H1 (cell line): ENCODE measurements at regions not wholly inside any gene's neighbourhood (a gene's known extent, or its start where the extent isn't known, plus 50 kb on each side); places are given as distances from the start of the nearest gene placed in this dataset.

ENCODE experiments used
- CTCF ChIA-PET: fragments of 300-600 bp; sonication (Branson Sonifier 250); formaldehyde crosslinking; loops from one replicate; lab custom pipeline; 2021; ENCODE audit not compliant: partially characterized antibody; lab: Charles Lee
- POLR2A ChIA-PET: fragments of 300-600 bp; sonication (Branson Sonifier 250); formaldehyde crosslinking; loops from one replicate; lab custom pipeline; 2021; ENCODE audit warnings: inconsistent platforms; ENCODE audit not compliant: partially characterized antibody; lab: Charles Lee
- DNase-seq, 2 experiments: peaks; one replicate each; pipeline versions ENCODE4 v3.0.0 to v3.0.0-alpha.2; 2010 to 2022; ENCODE audit warnings: low spot score in 2 of 2, low read depth in 1 of 2, mixed read lengths in 1 of 2
- FAIRE-seq: peaks from 2 replicates; lab custom pipeline; 2011; peaks lifted over from hg19 to GRCh38; lab: Jason Lieb, UNC
- H2AFZ ChIP-seq: 2 replicates; pipeline ENCODE4 v1.8.1; 2012; ENCODE audit warnings: low read length, inconsistent platforms
- H2AK5ac ChIP-seq: 2 replicates; pipeline ENCODE4 v1.6.1; 2013; ENCODE audit warnings: low read depth, low read length
- H2BK120ac ChIP-seq: replicated peaks from 2 replicates; pipeline ENCODE3; 2013; ENCODE audit warnings: low read depth, low read length, inconsistent platforms
- H2BK12ac ChIP-seq: 2 replicates; pipeline ENCODE4 v1.6.1; 2013; ENCODE audit warnings: low read depth, low read length
- H2BK15ac ChIP-seq: 2 replicates; pipeline ENCODE4 v1.6.1; 2013; ENCODE audit warnings: low read length
- H2BK20ac ChIP-seq: 2 replicates; pipeline ENCODE4 v1.6.1; 2013; ENCODE audit warnings: low read length
- H2BK5ac ChIP-seq: 2 replicates; pipeline ENCODE4 v1.6.1; 2013; ENCODE audit warnings: low read depth, low read length
- H3K14ac ChIP-seq: 2 replicates; pipeline ENCODE4 v1.6.1; 2013; ENCODE audit warnings: inconsistent platforms; ENCODE audit not compliant: insufficient read length
- H3K18ac ChIP-seq: 2 replicates; pipeline ENCODE4 v1.6.1; 2013; ENCODE audit warnings: low read length; ENCODE audit errors: extremely low read depth
- H3K23ac ChIP-seq: 2 replicates; pipeline ENCODE4 v1.6.1; 2013; ENCODE audit warnings: inconsistent platforms; ENCODE audit not compliant: insufficient read length
- H3K23me2 ChIP-seq: 2 replicates; pipeline ENCODE4 v1.6.1; 2013; ENCODE audit warnings: low read depth, low read length
- H3K27ac ChIP-seq: 2 replicates; pipeline ENCODE4 v1.6.1; 2011; ENCODE audit warnings: low read depth, low read length, inconsistent platforms
- H3K27me3 ChIP-seq, 4 experiments: replicated peaks in 1 of 4; 1 replicate in 1 of 4; 2 replicates in 3 of 4; pipeline versions ENCODE4 v1.6.1 to v1.8.1; 2011 to 2013; ENCODE audit warnings: low read length in 3 of 4, mild to moderate bottlenecking in 3 of 4, inconsistent platforms in 2 of 4, mixed read lengths in 2 of 4, moderate library complexity in 1 of 4; ENCODE audit not compliant: control insufficient read depth in 3 of 4, insufficient read depth in 3 of 4; ENCODE audit errors: extremely low read depth in 1 of 4
- H3K36me3 ChIP-seq, 4 experiments: 2 replicates each; pipeline versions ENCODE4 v1.6.1 to v1.8.1; 2011 to 2013; ENCODE audit warnings: mild to moderate bottlenecking in 4 of 4, low read length in 3 of 4, moderate library complexity in 2 of 4, control low read depth in 1 of 4, inconsistent platforms in 1 of 4; ENCODE audit not compliant: insufficient read depth in 4 of 4, control insufficient read depth in 2 of 4
- H3K4ac ChIP-seq: replicated peaks from 2 replicates; pipeline ENCODE3; 2013; ENCODE audit warnings: low read length, low read depth, mixed read lengths, inconsistent platforms; ENCODE audit not compliant: insufficient read length
- H3K4me1 ChIP-seq, 4 experiments: replicated peaks in 1 of 4; 1 replicate in 1 of 4; 2 replicates in 3 of 4; pipeline versions ENCODE4 v1.6.1 to v1.8.1; 2011 to 2013; ENCODE audit warnings: low read length in 3 of 4, inconsistent platforms in 2 of 4, mixed read lengths in 1 of 4; ENCODE audit not compliant: insufficient read depth in 4 of 4, control insufficient read depth in 3 of 4
- H3K4me2 ChIP-seq, 2 experiments: 2 replicates each; pipeline versions ENCODE4 v1.6.1 to v1.8.1; 2011 to 2013; ENCODE audit warnings: low read depth in 2 of 2, low read length in 2 of 2, control low read depth in 1 of 2, inconsistent platforms in 1 of 2, mild to moderate bottlenecking in 1 of 2; ENCODE audit not compliant: insufficient read depth in 1 of 2
- H3K4me3 ChIP-seq, 4 experiments: fragments of 200-600, 300-600 bp in 1 of 4; sonication (generic), shearing (Covaris generic), sonication (Bioruptor Twin) in 1 of 4; 2 replicates each; pipeline versions ENCODE4 v1.5.1 to v1.8.1; 2011 to 2016; ENCODE audit warnings: low read length in 4 of 4, low read depth in 3 of 4, control low read depth in 2 of 4, inconsistent platforms in 2 of 4, mild to moderate bottlenecking in 2 of 4, mixed read lengths in 1 of 4, moderate library complexity in 1 of 4; ENCODE audit not compliant: insufficient read depth in 2 of 4; ENCODE audit errors: extremely low read depth in 1 of 4
- H3K56ac ChIP-seq: replicated peaks from 2 replicates; pipeline ENCODE3; 2013; ENCODE audit warnings: low read depth, mild to moderate bottlenecking, mixed read lengths, low read length, inconsistent platforms; ENCODE audit not compliant: insufficient read length
- H3K79me1 ChIP-seq: 2 replicates; pipeline ENCODE4 v1.6.1; 2013; ENCODE audit warnings: low read depth, low read length, control low read depth
- H3K79me2 ChIP-seq, 2 experiments: 2 replicates each; pipeline versions ENCODE4 v1.6.1 to v1.8.1; 2012 to 2013; ENCODE audit warnings: low read length in 2 of 2, mild to moderate bottlenecking in 2 of 2, inconsistent platforms in 1 of 2; ENCODE audit not compliant: insufficient read depth in 2 of 2, control insufficient read depth in 1 of 2
- H3K9ac ChIP-seq, 4 experiments: replicated peaks in 1 of 4; 1 replicate in 1 of 4; 2 replicates in 3 of 4; pipeline versions ENCODE4 v1.6.1 to v1.8.1; 2011 to 2013; ENCODE audit warnings: low read depth in 3 of 4, low read length in 3 of 4, control low read depth in 2 of 4, mild to moderate bottlenecking in 2 of 4, moderate library complexity in 2 of 4, inconsistent platforms in 1 of 4; ENCODE audit errors: extremely low read depth in 1 of 4
- H3K9me3 ChIP-seq, 2 experiments: 2 replicates each; pipeline versions ENCODE4 v1.6.1 to v1.8.1; 2012 to 2013; ENCODE audit warnings: mild to moderate bottlenecking in 2 of 2, moderate library complexity in 2 of 2, control low read depth in 1 of 2, inconsistent platforms in 1 of 2, low read depth in 1 of 2, low read length in 1 of 2, mixed read lengths in 1 of 2; ENCODE audit not compliant: insufficient read depth in 2 of 2
- H4K20me1 ChIP-seq, 2 experiments: replicated peaks in 1 of 2; 2 replicates each; pipeline versions ENCODE3 to v1.8.1; 2011 to 2013; ENCODE audit warnings: inconsistent platforms in 2 of 2, low read length in 2 of 2, mild to moderate bottlenecking in 1 of 2; ENCODE audit not compliant: insufficient read depth in 2 of 2, control insufficient read depth in 1 of 2
- H4K5ac ChIP-seq: 2 replicates; pipeline ENCODE4 v1.6.1; 2013; ENCODE audit warnings: low read length, low read depth, mixed read lengths, inconsistent platforms; ENCODE audit not compliant: insufficient read length
- H4K8ac ChIP-seq: 2 replicates; pipeline ENCODE4 v1.8.0; 2013; ENCODE audit warnings: mild to moderate bottlenecking, moderate library complexity, low read length, inconsistent platforms; ENCODE audit not compliant: insufficient read depth; ENCODE audit errors: extremely low read depth
- H4K91ac ChIP-seq: replicated peaks from 2 replicates; pipeline ENCODE3; 2013; ENCODE audit warnings: low read length, mixed read lengths, inconsistent platforms; ENCODE audit not compliant: insufficient read length
- ATF2 ChIP-seq: IDR thresholded peaks from 2 replicates; pipeline ENCODE4 v1.6.1; 2012; ENCODE audit warnings: low read length, inconsistent platforms
- BACH1 ChIP-seq: IDR thresholded peaks from 2 replicates; pipeline ENCODE4 v1.6.1; 2012; ENCODE audit warnings: low read length, improper control_type of control experiment
- CEBPB ChIP-seq: IDR thresholded peaks from 2 replicates; pipeline ENCODE4 v1.6.1; 2012; ENCODE audit warnings: low read depth, low read length
- HDAC2 ChIP-seq, 2 experiments: fragments of 300-600 bp in 1 of 2; sonication (generic) in 1 of 2; IDR thresholded peaks; 2 replicates each; pipeline ENCODE4 v1.6.1; 2011 to 2012; ENCODE audit warnings: low read depth in 2 of 2, low read length in 2 of 2, mild to moderate bottlenecking in 2 of 2, moderate library complexity in 2 of 2, borderline replicate concordance in 1 of 2, inconsistent platforms in 1 of 2
- HDAC6 ChIP-seq: IDR thresholded peaks from one replicate; pipeline ENCODE4 v1.7.1; 2012; ENCODE audit warnings: low read depth, mild to moderate bottlenecking, inconsistent platforms, low read length, moderate library complexity
- JUND ChIP-seq: IDR thresholded peaks from 2 replicates; pipeline ENCODE4 v1.6.1; 2011; ENCODE audit warnings: mild to moderate bottlenecking, improper control_type of control experiment, low read length
- KDM4A ChIP-seq: IDR thresholded peaks from one replicate; pipeline ENCODE4 v1.7.1; 2012; ENCODE audit warnings: low read depth, mild to moderate bottlenecking, moderate library complexity, low read length, inconsistent platforms; ENCODE audit not compliant: severe bottlenecking
- PHF8 ChIP-seq: fragments of 200-600 bp; sonication (generic); conservative IDR thresholded peaks from 2 replicates; pipeline ENCODE4 v1.7.1; 2012; ENCODE audit warnings: low read depth, mild to moderate bottlenecking, inconsistent platforms, low read length, moderate library complexity
- POU5F1 ChIP-seq: IDR thresholded peaks from 2 replicates; pipeline ENCODE4 v1.6.1; 2011; ENCODE audit warnings: low read depth, mild to moderate bottlenecking, low read length, moderate library complexity
- RAD21 ChIP-seq, 2 experiments: IDR thresholded peaks in 1 of 2; conservative IDR thresholded peaks in 1 of 2; 2 replicates each; pipeline ENCODE4 v1.6.1; 2011; ENCODE audit warnings: low read depth in 2 of 2, low read length in 2 of 2, improper control_type of control experiment in 1 of 2, inconsistent platforms in 1 of 2, mild to moderate bottlenecking in 1 of 2, moderate library complexity in 1 of 2
- TEAD4 ChIP-seq: IDR thresholded peaks from 2 replicates; pipeline ENCODE4 v1.6.1; 2012; ENCODE audit warnings: low read depth, low read length, inconsistent platforms, mixed read lengths
- WGBS, 2 experiments: shearing (Covaris generic) in 1 of 2; methylation state at CpG; one replicate each; pipeline versions ENCODE4 v1.1.6 to v1.1.7; 2013 to 2015; ENCODE audit warnings: low lambda C conversion rate in 2 of 2, mixed read lengths in 2 of 2, inconsistent platforms in 1 of 2, low coverage in 1 of 2, missing lambda C conversion rate in 1 of 2; ENCODE audit not compliant: insufficient replicate concordance in 2 of 2, insufficient coverage in 1 of 2, insufficient read length in 1 of 2; ENCODE audit errors: extremely low coverage in 1 of 2, missing lambda C conversion rate in 1 of 2; 5-methylcytosine and 5-hydroxymethylcytosine counted together
- TF ChIP-seq, protein P1 (sequence below): IDR thresholded peaks from 2 replicates; pipeline ENCODE4 v1.6.1; 2012; ENCODE audit warnings: inconsistent platforms

- Histone ChIP-seq H2AK5ac (no peak overlapping the region), H3K56ac (no peak overlapping the region), H3K18ac (no peak overlapping the region), H4K20me1 (no peaks in the 10 kb centered on the region), H3K4ac (no peak overlapping the region), H3K79me1 (no peaks in the 10 kb centered on the region), H2BK20ac (no peak overlapping the region), H3K79me2 (no peaks in the 10 kb centered on the region), H2BK12ac (no peak overlapping the region), H3K4me1 (no peaks in the 10 kb centered on the region), H2BK5ac (no peak overlapping the region), H3K4me2 (no peak overlapping the region), H3K36me3 (no peaks in the 10 kb centered on the region), H3K27me3 (no peaks in the 10 kb centered on the region; a peak in 1 of 7 replicates), H3K9ac (no peak overlapping the region), H4K8ac (no peak overlapping the region), H3K23me2 (no peaks in the 10 kb centered on the region), H3K23ac (no peak overlapping the region), H2BK120ac (no peak overlapping the region), H3K4me3 (no peak overlapping the region), H3K14ac (no peak overlapping the region), H3K27ac (no peak overlapping the region), H4K91ac (no peak overlapping the region), H2AFZ (no peak overlapping the region), H3K9me3 (peaks cover 29 to 42% of the 10 kb centered on the region in 2 experiments), H2BK15ac (no peak overlapping the region), H4K5ac (no peak overlapping the region)
- DNase-seq (no peak), FAIRE-seq (no peak)
- CTCF ChIA-PET = no interaction called here
- WGBS, 2 experiments = 67% methylated on average over 20 of the region's 25 CpGs; no CpG with 5 or more reads in 1 of the 2 experiments
- POLR2A ChIA-PET = no interaction called here
- TF ChIP-seq KDM4A (no peak), CEBPB (no peak), ATF2 (no peak), POU5F1 (no peak), PHF8 (no peak), TEAD4 (no peak), RAD21 (IDR thresholded peaks at IDR 0.05 in 1 of 2, conservative IDR thresholded peaks at IDR 0.05 in 1 of 2; ENCODE audit: low read depth in 2 of 2, low read length in 2 of 2) (no peak), HDAC6 (no peak), HDAC2 (IDR thresholded peaks at IDR 0.05; ENCODE audit: borderline replicate concordance in 1 of 2, low read depth in 2 of 2, low read length in 2 of 2) (no peak), JUND (no peak), BACH1 (no peak)
- TF ChIP-seq, protein P1, sequence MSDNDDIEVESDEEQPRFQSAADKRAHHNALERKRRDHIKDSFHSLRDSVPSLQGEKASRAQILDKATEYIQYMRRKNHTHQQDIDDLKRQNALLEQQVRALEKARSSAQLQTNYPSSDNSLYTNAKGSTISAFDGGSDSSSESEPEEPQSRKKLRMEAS = no peak
These were observed 60.8 kb upstream of the CEACAM21 start for GRCh38 chr19:41515015-41515652.
